H1 (cell line): ENCODE measurements at regions not wholly inside any gene's neighbourhood (a gene's known extent, or its start where the extent isn't known, plus 50 kb on each side); places are given as distances from the start of the nearest gene placed in this dataset.

ENCODE experiments used
- CTCF ChIA-PET: fragments of 300-600 bp; sonication (Branson Sonifier 250); formaldehyde crosslinking; loops from one replicate; lab custom pipeline; 2021; ENCODE audit not compliant: partially characterized antibody; lab: Charles Lee
- POLR2A ChIA-PET: fragments of 300-600 bp; sonication (Branson Sonifier 250); formaldehyde crosslinking; loops from one replicate; lab custom pipeline; 2021; ENCODE audit warnings: inconsistent platforms; ENCODE audit not compliant: partially characterized antibody; lab: Charles Lee
- DNase-seq, 2 experiments: peaks; one replicate each; pipeline versions ENCODE4 v3.0.0 to v3.0.0-alpha.2; 2010 to 2022; ENCODE audit warnings: low spot score in 2 of 2, low read depth in 1 of 2, mixed read lengths in 1 of 2
- FAIRE-seq: peaks from 2 replicates; lab custom pipeline; 2011; peaks lifted over from hg19 to GRCh38; lab: Jason Lieb, UNC
- H2AFZ ChIP-seq: 2 replicates; pipeline ENCODE4 v1.8.1; 2012; ENCODE audit warnings: low read length, inconsistent platforms
- H2AK5ac ChIP-seq: 2 replicates; pipeline ENCODE4 v1.6.1; 2013; ENCODE audit warnings: low read depth, low read length
- H2BK120ac ChIP-seq: replicated peaks from 2 replicates; pipeline ENCODE3; 2013; ENCODE audit warnings: low read depth, low read length, inconsistent platforms
- H2BK12ac ChIP-seq: 2 replicates; pipeline ENCODE4 v1.6.1; 2013; ENCODE audit warnings: low read depth, low read length
- H2BK15ac ChIP-seq: 2 replicates; pipeline ENCODE4 v1.6.1; 2013; ENCODE audit warnings: low read length
- H2BK20ac ChIP-seq: 2 replicates; pipeline ENCODE4 v1.6.1; 2013; ENCODE audit warnings: low read length
- H2BK5ac ChIP-seq: 2 replicates; pipeline ENCODE4 v1.6.1; 2013; ENCODE audit warnings: low read depth, low read length
- H3K14ac ChIP-seq: 2 replicates; pipeline ENCODE4 v1.6.1; 2013; ENCODE audit warnings: inconsistent platforms; ENCODE audit not compliant: insufficient read length
- H3K18ac ChIP-seq: 2 replicates; pipeline ENCODE4 v1.6.1; 2013; ENCODE audit warnings: low read length; ENCODE audit errors: extremely low read depth
- H3K23ac ChIP-seq: 2 replicates; pipeline ENCODE4 v1.6.1; 2013; ENCODE audit warnings: inconsistent platforms; ENCODE audit not compliant: insufficient read length
- H3K23me2 ChIP-seq: 2 replicates; pipeline ENCODE4 v1.6.1; 2013; ENCODE audit warnings: low read depth, low read length
- H3K27ac ChIP-seq: 2 replicates; pipeline ENCODE4 v1.6.1; 2011; ENCODE audit warnings: low read depth, low read length, inconsistent platforms
- H3K27me3 ChIP-seq, 4 experiments: replicated peaks in 1 of 4; 1 replicate in 1 of 4; 2 replicates in 3 of 4; pipeline versions ENCODE4 v1.6.1 to v1.8.1; 2011 to 2013; ENCODE audit warnings: low read length in 3 of 4, mild to moderate bottlenecking in 3 of 4, inconsistent platforms in 2 of 4, mixed read lengths in 2 of 4, moderate library complexity in 1 of 4; ENCODE audit not compliant: control insufficient read depth in 3 of 4, insufficient read depth in 3 of 4; ENCODE audit errors: extremely low read depth in 1 of 4
- H3K36me3 ChIP-seq, 4 experiments: 2 replicates each; pipeline versions ENCODE4 v1.6.1 to v1.8.1; 2011 to 2013; ENCODE audit warnings: mild to moderate bottlenecking in 4 of 4, low read length in 3 of 4, moderate library complexity in 2 of 4, control low read depth in 1 of 4, inconsistent platforms in 1 of 4; ENCODE audit not compliant: insufficient read depth in 4 of 4, control insufficient read depth in 2 of 4
- H3K4ac ChIP-seq: replicated peaks from 2 replicates; pipeline ENCODE3; 2013; ENCODE audit warnings: low read length, low read depth, mixed read lengths, inconsistent platforms; ENCODE audit not compliant: insufficient read length
- H3K4me1 ChIP-seq, 4 experiments: replicated peaks in 1 of 4; 1 replicate in 1 of 4; 2 replicates in 3 of 4; pipeline versions ENCODE4 v1.6.1 to v1.8.1; 2011 to 2013; ENCODE audit warnings: low read length in 3 of 4, inconsistent platforms in 2 of 4, mixed read lengths in 1 of 4; ENCODE audit not compliant: insufficient read depth in 4 of 4, control insufficient read depth in 3 of 4
- H3K4me2 ChIP-seq, 2 experiments: 2 replicates each; pipeline versions ENCODE4 v1.6.1 to v1.8.1; 2011 to 2013; ENCODE audit warnings: low read depth in 2 of 2, low read length in 2 of 2, control low read depth in 1 of 2, inconsistent platforms in 1 of 2, mild to moderate bottlenecking in 1 of 2; ENCODE audit not compliant: insufficient read depth in 1 of 2
- H3K4me3 ChIP-seq, 4 experiments: fragments of 200-600, 300-600 bp in 1 of 4; sonication (generic), shearing (Covaris generic), sonication (Bioruptor Twin) in 1 of 4; 2 replicates each; pipeline versions ENCODE4 v1.5.1 to v1.8.1; 2011 to 2016; ENCODE audit warnings: low read length in 4 of 4, low read depth in 3 of 4, control low read depth in 2 of 4, inconsistent platforms in 2 of 4, mild to moderate bottlenecking in 2 of 4, mixed read lengths in 1 of 4, moderate library complexity in 1 of 4; ENCODE audit not compliant: insufficient read depth in 2 of 4; ENCODE audit errors: extremely low read depth in 1 of 4
- H3K56ac ChIP-seq: replicated peaks from 2 replicates; pipeline ENCODE3; 2013; ENCODE audit warnings: low read depth, mild to moderate bottlenecking, mixed read lengths, low read length, inconsistent platforms; ENCODE audit not compliant: insufficient read length
- H3K79me1 ChIP-seq: 2 replicates; pipeline ENCODE4 v1.6.1; 2013; ENCODE audit warnings: low read depth, low read length, control low read depth
- H3K79me2 ChIP-seq, 2 experiments: 2 replicates each; pipeline versions ENCODE4 v1.6.1 to v1.8.1; 2012 to 2013; ENCODE audit warnings: low read length in 2 of 2, mild to moderate bottlenecking in 2 of 2, inconsistent platforms in 1 of 2; ENCODE audit not compliant: insufficient read depth in 2 of 2, control insufficient read depth in 1 of 2
- H3K9ac ChIP-seq, 4 experiments: replicated peaks in 1 of 4; 1 replicate in 1 of 4; 2 replicates in 3 of 4; pipeline versions ENCODE4 v1.6.1 to v1.8.1; 2011 to 2013; ENCODE audit warnings: low read depth in 3 of 4, low read length in 3 of 4, control low read depth in 2 of 4, mild to moderate bottlenecking in 2 of 4, moderate library complexity in 2 of 4, inconsistent platforms in 1 of 4; ENCODE audit errors: extremely low read depth in 1 of 4
- H3K9me3 ChIP-seq, 2 experiments: 2 replicates each; pipeline versions ENCODE4 v1.6.1 to v1.8.1; 2012 to 2013; ENCODE audit warnings: mild to moderate bottlenecking in 2 of 2, moderate library complexity in 2 of 2, control low read depth in 1 of 2, inconsistent platforms in 1 of 2, low read depth in 1 of 2, low read length in 1 of 2, mixed read lengths in 1 of 2; ENCODE audit not compliant: insufficient read depth in 2 of 2
- H4K20me1 ChIP-seq, 2 experiments: replicated peaks in 1 of 2; 2 replicates each; pipeline versions ENCODE3 to v1.8.1; 2011 to 2013; ENCODE audit warnings: inconsistent platforms in 2 of 2, low read length in 2 of 2, mild to moderate bottlenecking in 1 of 2; ENCODE audit not compliant: insufficient read depth in 2 of 2, control insufficient read depth in 1 of 2
- H4K5ac ChIP-seq: 2 replicates; pipeline ENCODE4 v1.6.1; 2013; ENCODE audit warnings: low read length, low read depth, mixed read lengths, inconsistent platforms; ENCODE audit not compliant: insufficient read length
- H4K8ac ChIP-seq: 2 replicates; pipeline ENCODE4 v1.8.0; 2013; ENCODE audit warnings: mild to moderate bottlenecking, moderate library complexity, low read length, inconsistent platforms; ENCODE audit not compliant: insufficient read depth; ENCODE audit errors: extremely low read depth
- H4K91ac ChIP-seq: replicated peaks from 2 replicates; pipeline ENCODE3; 2013; ENCODE audit warnings: low read length, mixed read lengths, inconsistent platforms; ENCODE audit not compliant: insufficient read length
- BACH1 ChIP-seq: IDR thresholded peaks from 2 replicates; pipeline ENCODE4 v1.6.1; 2012; ENCODE audit warnings: low read length, improper control_type of control experiment
- CHD2 ChIP-seq: IDR thresholded peaks from 2 replicates; pipeline ENCODE4 v1.6.1; 2012; ENCODE audit warnings: low read length, improper control_type of control experiment
- CREB1 ChIP-seq: IDR thresholded peaks from 2 replicates; pipeline ENCODE4 v1.6.1; 2012; ENCODE audit warnings: inconsistent platforms
- GABPA ChIP-seq: IDR thresholded peaks from 2 replicates; pipeline ENCODE4 v1.6.1; 2011; ENCODE audit warnings: mild to moderate bottlenecking, low read length, moderate library complexity, borderline replicate concordance; ENCODE audit not compliant: insufficient read depth
- JUND ChIP-seq: IDR thresholded peaks from 2 replicates; pipeline ENCODE4 v1.6.1; 2011; ENCODE audit warnings: mild to moderate bottlenecking, improper control_type of control experiment, low read length
- KDM4A ChIP-seq: IDR thresholded peaks from one replicate; pipeline ENCODE4 v1.7.1; 2012; ENCODE audit warnings: low read depth, mild to moderate bottlenecking, moderate library complexity, low read length, inconsistent platforms; ENCODE audit not compliant: severe bottlenecking
- KDM5A ChIP-seq: fragments of 200-600 bp; IDR thresholded peaks from 2 replicates; pipeline ENCODE4 v1.7.1; 2012; ENCODE audit warnings: mild to moderate bottlenecking, low read length, inconsistent platforms, mixed read lengths
- MAFK ChIP-seq: IDR thresholded peaks from 2 replicates; pipeline ENCODE4 v1.6.1; 2012; ENCODE audit warnings: low read depth, mild to moderate bottlenecking, improper control_type of control experiment, low read length
- PHF8 ChIP-seq: fragments of 200-600 bp; sonication (generic); conservative IDR thresholded peaks from 2 replicates; pipeline ENCODE4 v1.7.1; 2012; ENCODE audit warnings: low read depth, mild to moderate bottlenecking, inconsistent platforms, low read length, moderate library complexity
- POLR2AphosphoS5 ChIP-seq: IDR thresholded peaks from 2 replicates; pipeline ENCODE4 v1.6.1; 2011; ENCODE audit warnings: low read depth, low read length
- RFX5 ChIP-seq: IDR thresholded peaks from 2 replicates; pipeline ENCODE4 v1.6.1; 2011; ENCODE audit warnings: low read depth, low read length, improper control_type of control experiment, borderline replicate concordance
- SP1 ChIP-seq: IDR thresholded peaks from 2 replicates; pipeline ENCODE4 v1.6.1; 2011; ENCODE audit warnings: low read depth, low read length
- SP4 ChIP-seq: IDR thresholded peaks from 2 replicates; pipeline ENCODE4 v1.6.1; 2012; ENCODE audit warnings: low read length, inconsistent platforms
- TEAD4 ChIP-seq: IDR thresholded peaks from 2 replicates; pipeline ENCODE4 v1.6.1; 2012; ENCODE audit warnings: low read depth, low read length, inconsistent platforms, mixed read lengths
- YY1 ChIP-seq: IDR thresholded peaks from 2 replicates; pipeline ENCODE4 v1.6.1; 2011; ENCODE audit warnings: low read depth, mild to moderate bottlenecking, low read length
- WGBS, 2 experiments: shearing (Covaris generic) in 1 of 2; methylation state at CpG; one replicate each; pipeline versions ENCODE4 v1.1.6 to v1.1.7; 2013 to 2015; ENCODE audit warnings: low lambda C conversion rate in 2 of 2, mixed read lengths in 2 of 2, inconsistent platforms in 1 of 2, low coverage in 1 of 2, missing lambda C conversion rate in 1 of 2; ENCODE audit not compliant: insufficient replicate concordance in 2 of 2, insufficient coverage in 1 of 2, insufficient read length in 1 of 2; ENCODE audit errors: extremely low coverage in 1 of 2, missing lambda C conversion rate in 1 of 2; 5-methylcytosine and 5-hydroxymethylcytosine counted together
- TF ChIP-seq, protein P1 (sequence below): IDR thresholded peaks from 2 replicates; pipeline ENCODE4 v1.6.1; 2012; ENCODE audit warnings: inconsistent platforms

DNA sequence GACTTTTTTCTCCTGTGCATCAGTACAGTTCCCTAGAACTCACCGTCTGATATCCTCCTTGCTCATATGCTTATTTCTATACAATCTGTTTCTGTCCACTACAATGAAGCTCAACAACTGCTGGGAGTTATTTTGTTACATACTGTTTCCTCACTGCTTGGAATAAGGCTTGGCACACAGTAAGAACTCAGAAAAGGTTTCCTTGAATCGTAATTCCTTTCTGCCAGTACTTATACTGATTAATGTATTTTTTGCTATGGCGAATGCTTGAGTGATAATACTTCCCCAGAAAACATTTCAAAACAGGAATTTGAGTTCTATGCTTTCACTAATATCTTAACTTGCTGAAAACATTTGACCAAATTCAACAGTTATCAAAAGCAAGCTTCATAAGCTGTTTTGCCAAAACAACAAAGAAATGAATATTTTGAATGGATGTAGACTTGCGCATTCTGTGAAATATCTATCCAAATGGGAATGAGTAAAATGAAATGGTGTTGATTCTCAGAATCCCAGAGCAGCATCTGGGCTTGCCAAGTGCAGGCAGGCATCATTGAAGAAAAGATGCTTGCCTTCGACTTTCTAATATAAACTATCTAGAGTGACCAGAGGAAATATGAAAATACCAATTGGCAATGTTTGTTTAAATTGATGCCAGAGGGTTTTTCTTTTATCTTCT, 286.3 kb downstream of the RAP2B start:
- Histone ChIP-seq H2BK120ac (no peak overlapping the region), H3K4me1 (no peaks in the 10 kb centered on the region), H2AFZ (no peak overlapping the region), H3K4me2 (no peak overlapping the region), H3K27ac (no peak overlapping the region), H4K20me1 (no peaks in the 10 kb centered on the region), H3K56ac (no peak overlapping the region), H3K79me2 (no peaks in the 10 kb centered on the region), H3K18ac (no peak overlapping the region), H3K23me2 (no peaks in the 10 kb centered on the region), H3K27me3 (no peaks in the 10 kb centered on the region), H3K36me3 (no peaks in the 10 kb centered on the region), H2BK5ac (no peak overlapping the region), H2AK5ac (no peak overlapping the region), H3K14ac (no peak overlapping the region), H3K4me3 (no peak overlapping the region), H3K9ac (no peak overlapping the region), H2BK20ac (no peak overlapping the region), H4K91ac (no peak overlapping the region), H3K79me1 (no peaks in the 10 kb centered on the region), H2BK12ac (no peak overlapping the region), H2BK15ac (no peak overlapping the region), H3K23ac (no peak overlapping the region), H3K9me3 (no peaks in the 10 kb centered on the region), H4K5ac (no peak overlapping the region), H4K8ac (no peak overlapping the region), H3K4ac (no peak overlapping the region)
- POLR2A ChIA-PET: no interaction called here
- no peak for DNase-seq
- CTCF ChIA-PET: no interaction called here
- no peak for FAIRE-seq
- WGBS, 2 experiments: 97% methylated on average over 5 of the region's 5 CpGs; no CpG with 5 or more reads in 1 of the 2 experiments
- TF ChIP-seq BACH1 (no peak), KDM4A (no peak), CHD2 (no peak), GABPA (no peak), JUND (no peak), TEAD4 (no peak), YY1 (no peak), POLR2AphosphoS5 (no peak), PHF8 (no peak), KDM5A (no peak), MAFK (no peak), SP1 (no peak), CREB1 (no peak), RFX5 (no peak), SP4 (no peak)
- TF ChIP-seq, protein P1, sequence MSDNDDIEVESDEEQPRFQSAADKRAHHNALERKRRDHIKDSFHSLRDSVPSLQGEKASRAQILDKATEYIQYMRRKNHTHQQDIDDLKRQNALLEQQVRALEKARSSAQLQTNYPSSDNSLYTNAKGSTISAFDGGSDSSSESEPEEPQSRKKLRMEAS: no peak
